NCI-H1694 treated with DMSO at 0.1 percent for 48 hours (cell line): ENCODE measurements at regions not wholly inside any gene's neighbourhood (a gene's known extent, or its start where the extent isn't known, plus 50 kb on each side); places are given as distances from the start of the nearest gene placed in this dataset.
A peak's percentile ranks its signal among the peaks of the same experiment; 100 is the strongest.

Source experiments
- DNase-seq: peaks from one replicate; lab custom pipeline; 2025; lab: John Stamatoyannopoulos, UW

GRCh38 chr18:53644799-53645471 is 579.5 kb downstream of the MBD2 start:
- DNase-seq: no peak

- no peak for DNase-seq
Observed at GRCh38 chr18:53639687-53640086, 584.8 kb downstream of the MBD2 start.

GRCh38 chr18:53629337-53629736 is 595.1 kb downstream of the MBD2 start:
- DNase-seq: no peak

GRCh38 chr18:53625997-53626599 is 598.4 kb downstream of the MBD2 start:
- no peak for DNase-seq

GRCh38 chr18:53610957-53611356 is 613.5 kb downstream of the MBD2 start:
- no peak for DNase-seq

- no peak for DNase-seq
Observed at GRCh38 chr18:53606792-53607191, 617.7 kb downstream of the MBD2 start.

- DNase-seq: no peak
Observed at GRCh38 chr18:53605198-53605597, 619.3 kb downstream of the MBD2 start.

GRCh38 chr18:53603276-53603675 is 621.2 kb downstream of the MBD2 start:
- DNase-seq: peak; percentile 24

GRCh38 chr18:53601344-53601743 is 623.1 kb downstream of the MBD2 start:
- DNase-seq: no peak

GRCh38 chr18:53586923-53587322 is 637.5 kb downstream of the MBD2 start:
- DNase-seq: no peak
